OCI-M1 (cell line): ENCODE measurements at regions not wholly inside any gene's neighbourhood (a gene's known extent, or its start where the extent isn't known, plus 50 kb on each side); places are given as distances from the start of the nearest gene placed in this dataset.
"Not testable (repeated sequence)": the region's sequence is repeated elsewhere in the genome, so short reads cannot be mapped to it uniquely, and the experiment has no call there.

Source experiments
- DNase-seq: peaks from one replicate; lab custom pipeline; 2025; lab: John Stamatoyannopoulos, UW

GRCh38 chr14:65153101-65153500, 50.8 kb upstream of the MAX start:
- DNase-seq, result no peak

- DNase-seq, result no peak
These were observed 54.5 kb upstream of the MAX start for GRCh38 chr14:65156568-65157366.

- no peak for DNase-seq
These were observed 57.2 kb upstream of the MAX start for GRCh38 chr14:65159281-65160062.

- DNase-seq, result no peak
These were observed 57.8 kb upstream of the MAX start for GRCh38 chr14:65160091-65160490.

- DNase-seq, result no peak
These were observed 59.7 kb upstream of the MAX start for GRCh38 chr14:65162031-65162430.

- DNase-seq, result peak; percentile 65
These were observed 61.9 kb upstream of the MAX start for GRCh38 chr14:65164068-65164824.

GRCh38 chr14:65164825-65165135, 62.5 kb upstream of the MAX start:
- no peak for DNase-seq

- DNase-seq, result peak; percentile 33
These were observed 64.8 kb upstream of the MAX start for GRCh38 chr14:65167072-65167645.

- no peak for DNase-seq
These were observed 66.5 kb upstream of the MAX start for GRCh38 chr14:65168840-65169239.

GRCh38 chr14:65169351-65169750, 67.0 kb upstream of the MAX start:
- no peak for DNase-seq

GRCh38 chr14:65170318-65170717, 68.0 kb upstream of the MAX start:
- DNase-seq, result no peak

- DNase-seq, result peak; percentile 8
These were observed 68.6 kb upstream of the MAX start for GRCh38 chr14:65170768-65171507.

- DNase-seq, result no peak
These were observed 71.8 kb upstream of the MAX start for GRCh38 chr14:65173973-65174693.

- DNase-seq, result no peak
These were observed 72.5 kb upstream of the MAX start for GRCh38 chr14:65174783-65175182.

- no peak for DNase-seq
These were observed 75.2 kb upstream of the MAX start for GRCh38 chr14:65177551-65177950.

- not testable (repeated sequence) for DNase-seq
These were observed 76.9 kb upstream of the MAX start for GRCh38 chr14:65179231-65179630.

- no peak for DNase-seq
These were observed 77.8 kb upstream of the MAX start for GRCh38 chr14:65179918-65180724.

GRCh38 chr14:65180725-65181025, 78.4 kb upstream of the MAX start:
- no peak for DNase-seq

- no peak for DNase-seq
These were observed 81.9 kb upstream of the MAX start for GRCh38 chr14:65184032-65184764.

- DNase-seq, result no peak
These were observed 83.5 kb upstream of the MAX start for GRCh38 chr14:65185829-65186228.
